ENCODE measurements at regions not wholly inside any gene's neighbourhood (a gene's known extent, or its start where the extent isn't known, plus 50 kb on each side); places are given as distances from the start of the nearest gene placed in this dataset.

DNA sequence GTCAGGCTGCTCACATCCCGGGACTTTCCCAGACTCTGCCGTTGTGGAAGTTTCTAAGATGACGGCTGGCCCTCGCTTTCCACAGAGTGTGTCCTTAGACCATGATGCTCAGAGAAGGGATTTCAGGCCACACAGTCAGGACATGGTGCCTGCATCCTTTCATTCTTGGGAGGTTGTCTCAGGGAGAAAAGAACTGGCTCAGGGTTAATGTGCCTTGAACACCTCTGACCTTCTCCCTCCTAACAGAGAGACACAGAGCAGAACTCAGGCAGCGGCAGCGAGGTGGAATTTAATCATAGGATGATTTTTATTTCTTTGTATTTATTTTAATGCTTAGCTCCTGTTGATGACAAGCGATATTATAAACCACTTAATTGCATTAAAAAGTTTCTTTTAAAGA lies 96.9 kb upstream of the ATP2B2 start:
- no peak for DNase-seq
- ATAC-seq = no peak
- Histone ChIP-seq H3K36me3 (no peaks in the 10 kb centered on the region), H3K4me3 (no peak overlapping the region), H3K27ac (no peak overlapping the region), H3K9me3 (no peaks in the 10 kb centered on the region), H3K4me1 (peaks cover 4 to 10% of the 10 kb centered on the region in 2 donors), H3K27me3 (no peaks in the 10 kb centered on the region)
- intact Hi-C loops (cut with DNase I; ENCODE audit: low total_unique reads) = no loop called here
- TF ChIP-seq, protein P1, sequence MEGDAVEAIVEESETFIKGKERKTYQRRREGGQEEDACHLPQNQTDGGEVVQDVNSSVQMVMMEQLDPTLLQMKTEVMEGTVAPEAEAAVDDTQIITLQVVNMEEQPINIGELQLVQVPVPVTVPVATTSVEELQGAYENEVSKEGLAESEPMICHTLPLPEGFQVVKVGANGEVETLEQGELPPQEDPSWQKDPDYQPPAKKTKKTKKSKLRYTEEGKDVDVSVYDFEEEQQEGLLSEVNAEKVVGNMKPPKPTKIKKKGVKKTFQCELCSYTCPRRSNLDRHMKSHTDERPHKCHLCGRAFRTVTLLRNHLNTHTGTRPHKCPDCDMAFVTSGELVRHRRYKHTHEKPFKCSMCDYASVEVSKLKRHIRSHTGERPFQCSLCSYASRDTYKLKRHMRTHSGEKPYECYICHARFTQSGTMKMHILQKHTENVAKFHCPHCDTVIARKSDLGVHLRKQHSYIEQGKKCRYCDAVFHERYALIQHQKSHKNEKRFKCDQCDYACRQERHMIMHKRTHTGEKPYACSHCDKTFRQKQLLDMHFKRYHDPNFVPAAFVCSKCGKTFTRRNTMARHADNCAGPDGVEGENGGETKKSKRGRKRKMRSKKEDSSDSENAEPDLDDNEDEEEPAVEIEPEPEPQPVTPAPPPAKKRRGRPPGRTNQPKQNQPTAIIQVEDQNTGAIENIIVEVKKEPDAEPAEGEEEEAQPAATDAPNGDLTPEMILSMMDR (IDR thresholded peaks at IDR 0.05 in 4 of 5, conservative IDR thresholded peaks at IDR 0.05 in 1 of 5) = no peak
- no peak for TF ChIP-seq POLR2A (IDR thresholded peaks at IDR 0.05)
- in situ Hi-C loops (cut with MboI; ENCODE audit: low sequenced_read_pairs in 4 of 4) = no loop called here

DNA sequence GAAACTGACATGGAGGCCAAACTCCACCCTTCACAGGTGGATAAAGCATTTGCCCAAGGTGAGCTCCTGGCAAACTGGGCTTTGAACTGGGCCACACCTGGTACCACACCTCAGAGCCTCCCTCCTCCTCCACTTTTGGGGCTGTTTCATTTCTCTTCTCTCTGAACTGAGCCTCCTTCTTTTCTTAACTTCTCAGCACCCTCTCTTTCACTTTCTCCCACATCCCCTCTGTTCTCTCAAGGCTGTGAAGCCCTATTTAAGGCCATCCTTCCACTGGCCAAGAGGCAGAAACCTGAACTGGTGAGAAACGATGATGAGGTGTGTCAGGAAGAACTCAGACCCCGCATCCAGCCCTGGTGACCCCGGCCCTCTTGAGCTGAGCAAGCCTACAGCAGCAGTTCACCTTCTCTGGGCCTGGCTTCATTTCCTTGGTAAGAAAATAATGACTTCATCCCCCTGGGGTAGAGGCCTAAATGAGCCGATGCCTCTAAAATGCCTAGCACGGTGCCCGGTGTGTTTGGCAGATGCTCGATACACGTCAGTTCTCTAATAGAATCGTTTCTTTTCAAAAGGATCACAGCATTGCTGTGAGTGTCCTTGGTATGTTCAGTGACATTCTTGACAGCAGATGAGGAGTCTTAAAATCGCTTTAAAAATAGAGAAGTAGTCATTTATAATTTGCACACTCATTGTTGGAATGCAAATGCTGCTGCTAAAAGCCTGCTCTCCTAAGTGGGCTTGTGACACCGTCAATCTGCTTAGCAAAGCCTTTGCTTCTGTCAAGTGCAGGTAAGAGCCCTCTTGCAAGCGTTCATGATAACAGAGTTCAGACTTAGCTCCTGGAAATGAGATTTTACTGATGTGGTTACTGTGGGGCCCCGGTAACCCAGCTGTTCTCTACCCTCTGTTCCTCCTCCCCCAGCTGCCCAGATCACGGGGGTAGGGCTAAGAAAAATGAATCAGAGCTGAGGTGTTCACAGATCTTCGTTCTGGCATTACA lies 97.7 kb upstream of the ATP2B2 start:
- Histone ChIP-seq H3K4me1 (peaks cover 4 to 10% of the 10 kb centered on the region in 2 donors), H3K36me3 (no peaks in the 10 kb centered on the region), H3K4me3 (no peak overlapping the region), H3K27me3 (no peaks in the 10 kb centered on the region), H3K9me3 (no peaks in the 10 kb centered on the region), H3K27ac (no peak overlapping the region)
- TF ChIP-seq POLR2A (IDR thresholded peaks at IDR 0.05) = no peak
- TF ChIP-seq, protein P1 (IDR thresholded peaks at IDR 0.05 in 4 of 5, conservative IDR thresholded peaks at IDR 0.05 in 1 of 5) = no peak
- ATAC-seq (no peak), DNase-seq (no peak)
- intact Hi-C loops (cut with DNase I; ENCODE audit: low total_unique reads) = no loop called here
- in situ Hi-C loops (cut with MboI; ENCODE audit: low sequenced_read_pairs in 4 of 4) = no loop called here

DNA sequence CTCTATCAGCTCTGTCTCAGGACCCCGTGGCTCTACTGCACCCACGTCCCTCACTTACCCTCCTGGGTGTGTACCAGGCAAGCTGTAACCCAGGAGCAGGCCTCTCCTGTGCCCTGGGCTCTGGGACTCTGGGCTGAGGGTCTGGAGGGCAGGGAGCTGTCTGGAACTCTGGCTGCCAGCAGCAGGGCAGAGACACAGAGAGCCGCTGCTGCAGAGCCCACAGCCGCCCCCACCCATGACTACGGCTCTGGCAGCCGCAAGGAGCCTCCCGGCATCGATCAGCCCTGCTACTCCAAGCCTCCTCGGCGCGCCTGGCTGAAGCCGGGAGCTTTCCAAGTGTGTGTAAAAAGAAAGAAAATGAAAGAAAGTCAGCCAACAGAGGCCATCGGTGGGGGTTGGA lies 103.7 kb upstream of the ATP2B2 start:
- H3K9me3 ChIP-seq = no peaks in the 10 kb centered on the region
- no peaks in the 10 kb centered on the region for H3K4me1 ChIP-seq
- in situ Hi-C loops (cut with MboI; ENCODE audit: low sequenced_read_pairs in 4 of 4) (no loop called here), intact Hi-C loops (cut with DNase I; ENCODE audit: low total_unique reads) (no loop called here)
- DNase-seq (no peak), ATAC-seq (no peak)
- H3K36me3 ChIP-seq = no peaks in the 10 kb centered on the region
- TF ChIP-seq, protein P1 (IDR thresholded peaks at IDR 0.05 in 4 of 5, conservative IDR thresholded peaks at IDR 0.05 in 1 of 5) = no peak
- H3K4me3 ChIP-seq = no peak overlapping the region
- H3K27me3 ChIP-seq = no peaks in the 10 kb centered on the region
- H3K27ac ChIP-seq = no peak overlapping the region

DNA sequence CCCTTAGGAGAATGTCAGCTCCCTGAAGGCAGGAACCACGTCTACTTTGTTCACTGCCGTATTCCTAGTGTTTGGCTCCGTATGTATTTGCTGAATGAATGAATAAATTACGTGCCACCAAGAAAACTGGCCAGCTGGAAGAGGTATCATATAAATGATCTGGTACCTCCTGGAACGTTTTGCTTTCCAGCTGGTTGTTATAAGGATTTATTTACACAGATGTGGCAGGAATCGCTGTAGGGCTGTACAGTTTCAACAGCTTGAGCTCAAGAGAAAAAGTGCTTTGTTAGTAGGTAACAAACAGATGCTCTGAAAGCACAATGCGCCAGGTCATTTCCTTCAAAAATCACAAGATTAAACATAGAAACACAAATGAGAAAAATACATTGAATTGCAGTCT lies 108.8 kb upstream of the ATP2B2 start:
- no peaks in the 10 kb centered on the region for H3K4me1 ChIP-seq
- H3K27ac ChIP-seq = no peak overlapping the region
- no peaks in the 10 kb centered on the region for H3K36me3 ChIP-seq
- DNase-seq (no peak), ATAC-seq (no peak)
- intact Hi-C loops (cut with DNase I; ENCODE audit: low total_unique reads) = no loop called here
- in situ Hi-C loops (cut with MboI; ENCODE audit: low sequenced_read_pairs in 4 of 4) = no loop called here
- H3K27me3 ChIP-seq = no peaks in the 10 kb centered on the region
- no peaks in the 10 kb centered on the region for H3K9me3 ChIP-seq
- H3K4me3 ChIP-seq = no peak overlapping the region
- TF ChIP-seq, protein P1 (IDR thresholded peaks at IDR 0.05 in 4 of 5, conservative IDR thresholded peaks at IDR 0.05 in 1 of 5) = no peak
- TF ChIP-seq POLR2A (IDR thresholded peaks at IDR 0.05) = no peak
